GM19328 (cell line): ENCODE measurements at regions not wholly inside any gene's neighbourhood (a gene's known extent, or its start where the extent isn't known, plus 50 kb on each side); places are given as distances from the start of the nearest gene placed in this dataset.

Experiments
- ATAC-seq: cut with Tn5 transposase; IDR thresholded peaks from one replicate; pipeline ENCODE4 v1.9.1; 2021; ENCODE audit warnings: mild to moderate bottlenecking, moderate library complexity; ENCODE audit not compliant: unreplicated experiment

GRCh38 chr12:98048326-98048725 is 467.1 kb upstream of the TMPO start:
- no peak for ATAC-seq

- no peak for ATAC-seq
Measured at GRCh38 chr12:98053202-98053601, 462.2 kb upstream of the TMPO start.

GRCh38 chr12:98057701-98058100 is 457.7 kb upstream of the TMPO start:
- ATAC-seq: no peak

- ATAC-seq: no peak
Measured at GRCh38 chr12:98058213-98058612, 457.2 kb upstream of the TMPO start.

GRCh38 chr12:98058838-98059237 is 456.6 kb upstream of the TMPO start:
- no peak for ATAC-seq

- no peak for ATAC-seq
Measured at GRCh38 chr12:98059659-98060343, 455.6 kb upstream of the TMPO start.

- no peak for ATAC-seq
Measured at GRCh38 chr12:98060411-98060810, 455.0 kb upstream of the TMPO start.

- ATAC-seq: no peak
Measured at GRCh38 chr12:98062464-98063245, 452.7 kb upstream of the TMPO start.

- no peak for ATAC-seq
Measured at GRCh38 chr12:98064501-98064900, 450.9 kb upstream of the TMPO start.

GRCh38 chr12:98067795-98068194 is 447.6 kb upstream of the TMPO start:
- ATAC-seq: no peak

- ATAC-seq: no peak
Measured at GRCh38 chr12:98073610-98074009, 441.8 kb upstream of the TMPO start.

GRCh38 chr12:98074286-98074685 is 441.1 kb upstream of the TMPO start:
- no peak for ATAC-seq

GRCh38 chr12:98084391-98084790 is 431.0 kb upstream of the TMPO start:
- no peak for ATAC-seq

- ATAC-seq: no peak
Measured at GRCh38 chr12:98085046-98085755, 430.2 kb upstream of the TMPO start.

GRCh38 chr12:98090731-98091130 is 424.7 kb upstream of the TMPO start:
- ATAC-seq: no peak

- no peak for ATAC-seq
Measured at GRCh38 chr12:98096436-98096835, 419.0 kb upstream of the TMPO start.

- ATAC-seq: no peak
Measured at GRCh38 chr12:98106031-98106683, 409.2 kb upstream of the TMPO start.

GRCh38 chr12:98109266-98109665 is 406.1 kb upstream of the TMPO start:
- ATAC-seq: no peak

- ATAC-seq: no peak
Measured at GRCh38 chr12:98110536-98110935, 404.9 kb upstream of the TMPO start.

- ATAC-seq: no peak
Measured at GRCh38 chr12:98113548-98113947, 401.8 kb upstream of the TMPO start.

- ATAC-seq: no peak
Measured at GRCh38 chr12:98121963-98122362, 393.4 kb upstream of the TMPO start.
